Hematopoietic multipotent progenitor cell treated with erythropoietin and hydrocortisone succinate and interleukin-3 and kit ligand, for 17 days (in vitro differentiated cells): ENCODE measurements at regions not wholly inside any gene's neighbourhood (a gene's known extent, or its start where the extent isn't known, plus 50 kb on each side); places are given as distances from the start of the nearest gene placed in this dataset.

ENCODE experiments used
- DNase-seq: peaks from one replicate; pipeline ENCODE4 v3.0.0-alpha.2; 2015; ENCODE audit warnings: low spot score

DNA sequence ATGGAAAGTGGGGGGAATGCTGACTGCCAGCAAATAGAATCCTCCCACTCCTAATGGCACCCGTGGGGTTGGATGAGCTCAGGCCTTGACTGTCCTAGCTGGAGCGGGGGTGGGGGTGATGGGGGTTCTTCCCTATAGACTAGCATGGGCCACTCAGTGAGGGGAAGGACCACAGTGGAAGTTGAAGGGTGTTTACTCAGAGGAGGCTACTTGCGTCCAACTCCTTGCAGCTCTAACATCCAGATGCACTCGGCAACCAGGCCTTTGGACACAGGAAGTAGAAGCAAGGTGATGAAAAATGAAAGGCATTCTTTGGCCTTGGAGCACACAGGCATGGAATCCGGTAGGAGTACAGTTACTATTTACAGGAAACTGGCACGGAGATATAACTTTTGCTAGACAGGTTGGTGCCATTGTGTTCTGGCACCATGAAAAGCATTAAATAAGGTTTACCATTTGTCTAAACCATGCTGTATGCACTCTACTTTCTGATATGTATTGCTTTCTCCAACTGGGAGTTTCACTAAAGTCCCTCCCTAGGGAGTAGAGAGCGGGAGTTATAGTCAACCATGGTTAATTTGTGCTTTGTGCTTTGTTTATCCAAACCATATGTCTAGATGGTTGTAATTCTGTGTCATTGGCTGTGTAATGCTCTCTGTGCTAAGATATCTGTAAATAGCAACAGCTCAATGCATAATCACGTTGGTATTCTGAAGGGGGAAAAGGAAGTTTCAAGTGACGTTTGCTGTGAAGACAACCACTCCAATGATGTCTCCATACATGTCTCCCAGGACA lies 125.3 kb downstream of the TSHZ3 start:
- DNase-seq: no peak

- no peak for DNase-seq
Measured at GRCh38 chr19:31220540-31220939, 128.7 kb downstream of the TSHZ3 start.

- no peak for DNase-seq
Measured at GRCh38 chr19:31214997-31215396, 134.2 kb downstream of the TSHZ3 start.

- no peak for DNase-seq
Measured at GRCh38 chr19:31214086-31214485, 135.2 kb downstream of the TSHZ3 start.

DNA sequence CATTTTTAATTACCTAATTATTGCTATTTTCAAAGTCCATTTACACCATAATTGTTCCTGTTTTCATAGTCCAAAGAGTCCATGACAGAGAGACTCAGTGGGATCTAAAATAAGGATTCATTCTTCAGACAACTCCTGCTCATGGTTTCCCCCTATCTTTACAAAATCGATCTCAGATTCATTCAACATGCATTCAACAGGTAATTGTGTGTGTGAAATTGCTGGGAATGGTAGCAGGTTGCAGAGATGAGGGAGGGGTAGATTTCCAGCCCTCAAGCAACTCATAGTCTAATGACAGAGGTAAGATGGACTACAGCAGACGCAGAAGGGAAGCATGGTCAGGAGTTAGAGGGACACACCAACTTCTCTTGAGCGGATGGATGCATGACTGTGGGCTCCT lies 138.1 kb downstream of the TSHZ3 start:
- DNase-seq: no peak

DNA sequence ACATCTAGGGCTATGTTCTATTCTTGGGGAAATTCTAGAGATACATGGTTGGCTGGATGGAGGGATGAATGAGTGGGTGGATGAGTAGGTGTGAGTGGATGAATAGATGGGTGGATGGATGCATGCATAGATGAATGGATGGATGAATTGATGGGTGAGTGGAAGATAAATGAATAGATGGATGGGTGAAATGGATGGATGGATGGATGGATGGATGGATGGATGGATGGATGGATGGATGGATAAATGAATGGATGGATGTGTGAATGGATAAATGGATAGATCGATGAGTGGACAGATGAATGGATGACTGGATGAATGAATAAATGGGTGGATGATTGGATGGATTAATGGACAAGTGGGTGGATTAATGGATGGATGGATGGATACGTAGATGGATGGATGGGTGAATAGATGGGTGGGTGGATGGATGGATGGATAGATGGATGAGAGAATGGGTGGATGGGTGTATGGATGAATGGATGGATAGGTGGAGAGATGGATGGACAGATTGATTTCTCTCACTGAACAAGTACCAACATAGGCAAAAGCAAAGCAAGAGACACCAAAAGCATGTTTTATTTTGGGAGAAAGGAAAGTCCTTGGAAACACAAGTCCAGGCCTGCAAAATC lies 143.2 kb downstream of the TSHZ3 start:
- DNase-seq: no peak

- DNase-seq: no peak
Measured at GRCh38 chr19:31204115-31204514, 145.1 kb downstream of the TSHZ3 start.

DNA sequence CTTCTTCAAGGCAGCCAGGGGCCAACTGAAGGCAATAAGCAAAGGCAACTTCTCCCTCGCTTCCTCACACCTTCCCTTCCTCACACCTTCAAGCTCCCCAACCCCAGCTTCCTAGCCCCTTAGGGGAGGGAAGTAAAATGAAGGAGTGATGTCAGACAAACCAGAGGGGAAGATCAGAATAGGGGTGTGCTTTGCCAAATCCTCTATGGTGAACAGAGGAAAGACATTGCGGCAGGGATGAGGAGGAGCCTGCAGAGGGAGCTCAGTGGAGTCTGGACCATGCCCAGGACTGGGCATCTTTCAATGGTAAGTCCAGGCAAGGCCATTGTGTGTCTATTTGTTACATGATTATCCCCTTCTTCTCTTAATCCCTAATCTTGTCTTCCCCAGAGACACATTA lies 164.0 kb downstream of the TSHZ3 start:
- no peak for DNase-seq

- no peak for DNase-seq
Measured at GRCh38 chr19:31181535-31181934, 167.7 kb downstream of the TSHZ3 start.

GRCh38 chr19:31180907-31181306 lies 168.3 kb downstream of the TSHZ3 start:
- no peak for DNase-seq

- DNase-seq: no peak
Measured at GRCh38 chr19:31179471-31179852, 169.8 kb downstream of the TSHZ3 start.

DNA sequence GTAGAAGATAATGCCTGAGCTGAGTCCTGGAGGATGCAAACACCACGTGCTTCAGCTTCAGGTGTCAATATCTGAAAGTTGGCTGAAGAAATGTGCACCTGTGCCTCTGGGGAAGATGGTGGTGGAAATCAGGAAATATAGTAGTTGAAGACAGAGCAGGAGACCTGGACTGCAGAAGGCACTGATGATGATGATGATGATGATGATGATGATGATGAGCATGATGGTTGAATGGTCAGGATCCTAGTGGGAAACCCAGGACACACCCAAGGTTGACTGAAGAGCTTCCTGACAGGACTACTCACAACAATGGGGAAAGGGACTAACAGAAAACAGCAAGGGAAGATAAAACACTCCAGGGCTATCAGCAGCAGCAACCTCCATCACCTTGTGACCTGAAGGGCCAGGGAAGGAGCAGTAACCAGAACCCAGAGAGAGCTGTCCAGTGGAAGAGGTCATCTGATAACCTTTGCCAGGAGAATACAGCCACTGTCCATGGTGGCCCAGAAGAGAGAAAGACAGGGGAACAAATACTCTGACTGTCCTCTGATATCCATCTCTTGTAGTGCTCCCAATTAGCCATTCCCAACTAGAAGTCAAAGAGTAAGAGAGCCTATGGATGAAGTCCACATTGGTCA lies 170.3 kb downstream of the TSHZ3 start:
- DNase-seq: no peak

DNA sequence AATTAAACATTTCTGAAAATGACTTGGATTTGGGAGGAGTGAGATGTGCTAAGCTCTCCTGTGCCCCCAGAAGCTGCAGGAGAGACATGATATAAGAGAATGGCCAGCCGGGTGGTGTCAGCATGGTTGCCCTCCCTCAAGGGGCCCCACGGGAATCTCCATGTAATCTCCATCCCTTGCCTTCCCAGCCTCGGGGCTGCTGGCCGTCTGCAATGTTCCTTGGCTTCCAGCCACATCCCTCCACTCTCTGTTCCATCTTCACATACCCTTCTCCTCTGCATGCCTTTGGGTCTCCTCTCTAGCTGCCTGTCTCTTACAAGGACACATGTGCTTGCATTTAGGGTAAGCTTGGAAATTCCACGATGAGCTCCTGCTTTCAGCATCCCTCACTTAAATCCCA lies 172.0 kb downstream of the TSHZ3 start:
- DNase-seq: no peak

DNA sequence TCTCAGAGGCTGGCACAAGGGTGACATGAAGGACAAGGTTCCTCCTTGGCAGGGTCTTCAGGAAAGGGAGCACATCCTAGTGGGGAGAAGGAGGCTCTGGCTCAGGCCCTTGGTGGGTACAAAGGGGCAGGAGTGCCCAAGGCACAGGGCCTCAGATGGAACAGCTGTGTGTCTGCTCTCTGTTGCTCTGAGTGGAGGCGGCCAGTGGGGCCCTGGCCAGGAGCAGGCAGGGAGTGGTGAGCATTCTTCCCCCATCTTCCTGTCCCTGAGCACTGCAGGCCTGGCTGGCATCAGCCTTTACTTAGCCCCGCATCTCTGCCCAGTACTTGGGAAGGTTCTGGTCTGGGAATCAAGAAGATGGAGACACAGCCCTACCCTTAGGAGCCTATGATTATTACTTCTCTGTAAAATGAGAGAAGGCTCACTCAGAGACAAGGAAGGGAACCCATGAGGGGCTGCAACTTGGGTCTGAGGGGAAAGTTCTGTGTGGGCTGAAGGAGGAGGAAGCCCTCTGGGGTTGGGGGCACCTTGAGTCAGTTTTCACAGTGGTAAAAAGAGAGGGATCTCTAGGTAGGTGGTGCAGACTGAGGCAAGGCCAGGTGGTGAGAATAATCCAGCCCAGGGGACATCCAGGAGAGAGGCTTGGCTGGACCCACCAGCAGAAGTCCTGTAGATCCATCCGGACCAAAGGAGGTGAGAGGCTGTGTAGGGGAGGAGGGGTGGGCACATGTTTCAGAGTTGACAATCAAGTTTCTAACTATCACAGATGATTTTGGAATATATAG lies 173.5 kb downstream of the TSHZ3 start:
- DNase-seq: no peak

DNA sequence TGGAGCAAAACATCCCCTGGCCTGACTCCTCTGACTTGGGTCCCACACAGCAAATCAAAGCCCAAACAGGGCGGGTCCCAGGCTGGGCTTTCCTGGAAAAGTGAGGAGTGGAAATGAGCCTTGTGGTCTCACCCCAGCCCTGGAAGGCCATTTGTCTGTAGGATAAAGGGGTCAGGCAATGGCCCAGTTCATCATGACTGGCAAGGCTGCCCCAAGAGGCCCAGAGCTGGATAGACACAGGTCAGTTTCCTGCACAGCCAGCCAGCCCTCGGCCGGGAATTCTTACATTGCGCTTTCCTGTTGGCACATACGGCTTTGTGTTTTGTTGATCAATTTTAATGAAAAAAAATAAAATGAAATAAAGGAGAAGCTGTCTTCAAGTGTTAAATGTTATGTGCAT lies 174.3 kb downstream of the TSHZ3 start:
- no peak for DNase-seq

DNA sequence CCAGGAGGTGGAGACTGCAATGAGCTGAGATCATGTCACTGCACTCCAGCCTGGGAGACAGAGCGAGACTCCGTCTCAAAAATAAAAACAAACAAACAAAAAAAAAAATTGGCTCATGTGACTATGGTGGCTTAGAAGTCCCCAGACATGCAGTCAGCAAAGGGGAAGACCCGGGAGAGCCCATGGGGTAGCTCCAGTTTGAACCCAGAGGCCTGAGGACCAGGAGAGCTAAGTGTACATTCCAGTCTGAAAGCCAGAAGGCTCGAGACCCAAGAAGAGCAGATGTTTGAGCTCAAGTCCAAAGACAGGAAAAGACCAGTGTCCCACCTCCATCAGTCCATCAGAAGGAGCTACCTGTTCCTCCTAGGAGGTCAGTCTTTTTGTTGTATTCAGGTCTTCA lies 175.2 kb downstream of the TSHZ3 start:
- DNase-seq: no peak

DNA sequence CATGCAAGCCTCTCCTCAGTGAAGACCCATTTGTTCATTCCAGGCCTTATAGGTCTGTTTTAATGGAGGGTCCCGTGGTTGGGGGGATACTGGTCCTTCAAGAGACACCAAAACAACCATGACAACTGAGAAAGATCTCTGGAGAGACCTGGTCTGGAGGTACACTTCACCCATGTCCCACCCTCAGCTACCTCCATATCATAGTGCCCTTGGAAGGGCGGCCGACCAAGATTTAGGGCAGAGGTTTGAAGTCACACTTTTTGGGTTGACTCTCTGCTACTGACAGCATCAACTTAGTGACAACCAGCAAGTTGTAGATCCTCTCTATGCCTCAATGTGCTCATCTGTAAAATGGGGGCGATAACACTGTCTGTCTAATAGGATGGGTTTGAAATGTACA lies 177.3 kb downstream of the TSHZ3 start:
- DNase-seq: no peak

GRCh38 chr19:31170046-31170445 lies 179.2 kb downstream of the TSHZ3 start:
- DNase-seq: no peak

- DNase-seq: no peak
Measured at GRCh38 chr19:31168106-31168625, 181.1 kb downstream of the TSHZ3 start.

GRCh38 chr19:31167690-31168089 lies 181.5 kb downstream of the TSHZ3 start:
- no peak for DNase-seq

DNA sequence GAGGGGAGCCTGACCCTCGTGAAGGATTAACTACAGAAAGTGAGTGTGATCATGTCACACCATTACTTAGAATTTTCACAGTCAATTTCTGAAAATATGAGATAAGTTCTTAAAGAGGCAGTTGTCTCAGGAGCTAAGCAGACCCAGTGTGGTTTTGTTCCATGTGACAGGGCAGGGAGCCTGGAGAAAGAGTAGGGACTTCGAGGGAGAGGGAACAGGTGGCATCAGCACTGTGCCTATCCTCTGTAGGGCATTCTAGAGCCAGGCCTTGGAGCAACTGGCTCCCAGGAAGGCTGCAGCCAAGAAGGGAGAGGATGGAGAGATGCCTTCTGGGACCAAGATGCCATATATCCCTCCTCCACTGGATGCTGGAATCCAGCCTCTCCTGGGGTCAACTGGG lies 183.0 kb downstream of the TSHZ3 start:
- no peak for DNase-seq

DNA sequence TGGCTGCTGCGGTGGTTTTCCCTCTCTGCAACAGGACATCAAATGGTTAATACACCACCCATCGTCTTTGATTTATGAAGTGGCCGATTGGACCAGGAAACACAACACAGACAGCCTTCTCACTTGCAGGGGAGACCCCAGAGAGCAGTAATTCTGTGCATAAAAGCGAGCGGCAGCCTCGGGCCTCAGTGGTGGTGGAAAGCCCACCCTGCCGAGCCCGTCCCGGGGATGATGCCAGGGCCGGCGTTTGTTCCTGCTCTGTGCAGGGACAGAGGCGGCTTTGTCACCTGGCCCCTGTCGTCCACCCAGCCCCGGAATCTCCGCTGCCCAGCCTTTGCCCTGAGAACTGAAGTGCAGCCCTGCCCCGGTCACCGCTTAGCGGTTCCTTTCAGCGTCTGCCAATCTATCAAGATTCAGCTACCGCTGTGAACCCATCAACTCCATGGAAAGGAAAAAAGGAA lies 184.4 kb downstream of the TSHZ3 start:
- DNase-seq: no peak
